HG02610 (cell line): ENCODE measurements at regions not wholly inside any gene's neighbourhood (a gene's known extent, or its start where the extent isn't known, plus 50 kb on each side); places are given as distances from the start of the nearest gene placed in this dataset.
A peak's percentile ranks its signal among the peaks of the same experiment; 100 is the strongest.

Experiments used
- ATAC-seq: cut with Tn5 transposase; IDR thresholded peaks from one replicate; pipeline ENCODE4 v1.9.1; 2021; ENCODE audit warnings: mild to moderate bottlenecking, moderate library complexity; ENCODE audit not compliant: unreplicated experiment

- no peak for ATAC-seq
Observed at GRCh38 chr2:215627771-215628170, 191.9 kb upstream of the FN1 start.

GRCh38 chr2:215626812-215627281 is 191.0 kb upstream of the FN1 start:
- no peak for ATAC-seq

DNA sequence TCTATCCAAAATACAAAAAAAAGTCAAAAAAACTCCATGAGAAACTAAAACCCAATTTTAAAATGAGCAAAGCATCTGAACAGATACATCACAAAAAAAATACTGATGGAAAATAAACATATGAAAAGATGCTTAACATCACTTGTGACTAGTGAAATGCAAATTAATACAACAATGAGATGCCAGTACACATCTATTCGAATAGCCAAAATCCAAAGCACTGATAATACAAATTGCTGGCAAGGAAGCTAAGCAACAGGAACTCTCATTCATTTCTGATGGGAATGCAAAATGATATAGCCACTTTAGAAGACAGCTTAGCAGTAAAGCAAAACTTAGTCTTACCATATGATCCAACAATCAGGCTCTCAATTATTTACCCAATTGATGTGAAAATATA is 190.2 kb upstream of the FN1 start:
- ATAC-seq = no peak

DNA sequence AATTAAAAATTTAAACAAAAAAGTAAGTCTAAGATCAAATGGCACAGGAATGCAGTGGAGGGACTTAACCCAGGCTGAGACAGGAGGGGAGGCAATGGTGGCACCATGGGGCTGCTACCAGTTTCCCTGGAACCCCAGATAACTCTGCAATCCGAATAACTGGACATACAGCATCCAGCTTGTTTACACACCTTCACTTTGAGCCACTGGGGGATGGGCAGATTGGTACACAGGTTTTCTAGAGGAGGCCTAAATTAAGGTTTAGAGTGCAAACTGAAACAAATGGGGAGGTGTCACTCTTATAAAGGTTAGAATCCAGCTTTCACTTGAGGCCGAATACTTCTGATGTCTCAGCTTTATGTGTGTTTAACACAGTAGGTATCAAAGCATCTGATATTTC is 189.3 kb upstream of the FN1 start:
- ATAC-seq = no peak

DNA sequence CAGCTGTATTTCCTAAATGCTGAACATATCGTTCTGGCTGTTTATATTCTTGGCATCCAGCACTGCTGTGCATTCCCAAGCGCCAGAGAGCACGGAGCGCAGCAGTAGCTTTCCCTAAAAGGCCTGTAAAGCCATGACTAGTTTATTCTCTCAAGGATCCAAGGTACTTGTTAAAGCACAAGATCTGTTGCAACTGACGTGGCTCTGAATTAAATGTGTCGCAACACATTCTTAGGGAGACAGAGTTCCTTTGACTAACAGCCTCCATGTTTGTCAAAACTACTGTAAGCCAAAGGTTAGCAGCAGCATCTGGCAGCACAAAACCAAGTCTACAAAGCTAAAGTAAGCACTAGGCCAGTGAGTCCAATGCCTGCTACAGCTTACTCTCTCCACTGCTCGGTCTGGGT is 188.6 kb upstream of the FN1 start:
- ATAC-seq = no peak

- no peak for ATAC-seq
Observed at GRCh38 chr2:215622837-215623236, 187.0 kb upstream of the FN1 start.

DNA sequence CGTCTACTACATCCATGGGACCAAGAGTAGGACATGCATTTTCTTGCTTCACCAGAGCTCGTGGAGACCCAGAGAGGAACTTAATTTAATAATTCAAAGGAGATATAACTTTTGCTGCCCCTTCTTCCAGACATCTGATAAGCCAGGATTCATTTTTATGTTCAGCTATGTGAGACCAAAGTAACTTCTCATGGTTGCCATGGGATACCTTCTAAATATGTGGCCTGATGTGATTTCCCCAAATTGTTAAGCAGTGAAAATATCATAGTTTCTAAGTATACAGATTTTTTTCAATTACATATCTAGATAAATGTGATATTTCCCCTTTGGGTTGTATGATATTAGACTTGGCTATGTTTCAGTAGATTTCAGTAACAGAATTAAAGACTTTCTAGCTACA is 185.5 kb upstream of the FN1 start:
- no peak for ATAC-seq

- ATAC-seq = no peak
Observed at GRCh38 chr2:215620528-215620927, 184.7 kb upstream of the FN1 start.

GRCh38 chr2:215619989-215620388 is 184.1 kb upstream of the FN1 start:
- ATAC-seq = no peak

DNA sequence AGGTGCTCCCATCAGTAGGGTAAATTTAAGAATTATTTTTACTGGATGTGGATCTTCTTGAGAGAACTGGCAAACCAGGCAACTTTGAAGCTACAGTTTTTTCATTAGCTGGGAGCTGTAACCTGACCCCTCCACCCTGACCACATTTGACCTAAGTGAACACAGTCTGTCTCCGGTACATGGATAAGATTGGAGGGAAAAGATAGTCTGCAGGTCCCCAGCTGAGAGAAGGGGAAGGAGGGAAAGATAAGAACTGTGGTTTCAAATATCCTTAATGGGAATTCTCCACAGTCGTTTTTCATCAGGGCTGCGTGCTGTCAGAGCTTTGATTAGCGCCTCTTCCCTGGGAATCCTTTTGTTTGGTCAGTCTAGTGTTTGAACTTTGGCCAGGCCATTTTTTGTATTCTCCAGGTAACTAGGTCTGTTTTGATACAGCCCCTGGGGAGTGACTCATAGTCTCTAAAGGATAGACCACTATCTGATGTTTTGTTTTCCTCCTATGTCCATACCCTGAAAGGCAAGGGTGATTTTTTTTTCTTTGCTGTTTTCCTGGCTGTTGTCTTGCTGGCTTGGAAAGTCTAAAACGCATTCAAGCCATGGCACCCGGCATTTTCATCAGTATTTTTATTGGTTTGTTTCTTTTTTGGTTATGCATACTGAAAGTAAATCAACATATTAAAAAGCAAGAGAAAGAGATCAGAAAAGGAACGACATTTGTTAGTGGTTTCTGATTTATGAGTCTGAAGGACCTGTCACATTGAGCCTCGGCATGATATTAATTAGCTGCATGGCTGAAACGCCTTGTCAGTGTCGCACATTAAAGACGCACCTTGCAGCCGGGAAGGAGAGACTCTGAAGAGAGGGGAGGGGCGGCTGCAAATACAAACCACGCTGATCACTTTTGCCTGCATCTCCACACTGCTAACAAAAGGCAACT is 183.4 kb upstream of the FN1 start:
- peak; percentile 36 for ATAC-seq

- no peak for ATAC-seq
Observed at GRCh38 chr2:215618145-215618544, 182.3 kb upstream of the FN1 start.

DNA sequence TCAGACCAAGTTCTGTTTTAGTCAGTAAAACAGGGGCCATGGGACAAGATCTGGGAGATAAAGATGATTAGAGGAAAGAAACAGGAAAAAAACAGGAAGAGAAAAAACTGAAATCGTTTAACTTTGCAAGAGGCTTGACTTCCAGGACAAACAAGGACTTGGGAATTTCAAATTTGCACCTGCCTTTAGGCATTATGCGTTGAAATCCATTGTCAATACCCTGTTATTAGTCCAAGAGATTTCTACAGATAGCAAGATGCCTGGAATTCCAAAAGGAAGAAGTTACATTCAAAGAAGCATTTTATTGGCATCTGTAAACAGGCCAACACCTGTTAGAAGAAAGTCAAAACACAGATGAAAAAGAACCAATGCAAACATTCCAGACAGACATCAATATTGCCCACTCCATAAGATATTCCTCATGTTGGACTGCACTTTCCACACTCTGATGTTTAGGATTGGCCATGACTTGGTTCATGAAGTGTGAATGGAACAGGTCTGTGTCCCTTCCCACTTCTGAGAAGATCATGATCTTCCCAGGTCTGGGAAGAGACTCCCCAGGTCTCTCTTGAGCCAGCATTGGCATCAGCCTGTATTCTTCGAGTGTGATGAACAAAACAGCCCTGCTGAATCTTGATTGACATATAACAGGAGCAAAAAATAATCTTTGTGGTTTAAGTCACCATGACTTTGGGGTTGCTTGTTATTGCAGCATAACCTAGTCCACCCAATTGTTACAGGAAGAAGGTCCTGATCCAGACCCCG is 181.4 kb upstream of the FN1 start:
- ATAC-seq = no peak

DNA sequence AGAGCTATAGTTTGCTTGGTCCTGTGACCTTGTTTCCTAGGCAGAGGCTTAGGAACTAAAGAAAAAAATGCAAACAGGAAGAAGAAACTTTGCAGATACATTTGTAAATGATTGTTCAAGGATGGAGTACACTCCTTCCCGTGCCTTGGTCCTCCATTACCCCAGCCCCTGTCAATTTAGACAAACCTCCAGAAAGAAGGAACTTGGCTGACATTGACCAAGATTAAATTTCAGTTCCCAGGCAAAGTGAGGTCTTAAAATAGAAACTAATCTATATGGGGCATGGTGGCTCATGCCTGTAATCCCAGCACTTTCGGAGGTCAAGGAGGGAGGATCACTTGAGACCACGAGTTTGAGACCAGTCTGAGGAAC is 179.9 kb upstream of the FN1 start:
- no peak for ATAC-seq

DNA sequence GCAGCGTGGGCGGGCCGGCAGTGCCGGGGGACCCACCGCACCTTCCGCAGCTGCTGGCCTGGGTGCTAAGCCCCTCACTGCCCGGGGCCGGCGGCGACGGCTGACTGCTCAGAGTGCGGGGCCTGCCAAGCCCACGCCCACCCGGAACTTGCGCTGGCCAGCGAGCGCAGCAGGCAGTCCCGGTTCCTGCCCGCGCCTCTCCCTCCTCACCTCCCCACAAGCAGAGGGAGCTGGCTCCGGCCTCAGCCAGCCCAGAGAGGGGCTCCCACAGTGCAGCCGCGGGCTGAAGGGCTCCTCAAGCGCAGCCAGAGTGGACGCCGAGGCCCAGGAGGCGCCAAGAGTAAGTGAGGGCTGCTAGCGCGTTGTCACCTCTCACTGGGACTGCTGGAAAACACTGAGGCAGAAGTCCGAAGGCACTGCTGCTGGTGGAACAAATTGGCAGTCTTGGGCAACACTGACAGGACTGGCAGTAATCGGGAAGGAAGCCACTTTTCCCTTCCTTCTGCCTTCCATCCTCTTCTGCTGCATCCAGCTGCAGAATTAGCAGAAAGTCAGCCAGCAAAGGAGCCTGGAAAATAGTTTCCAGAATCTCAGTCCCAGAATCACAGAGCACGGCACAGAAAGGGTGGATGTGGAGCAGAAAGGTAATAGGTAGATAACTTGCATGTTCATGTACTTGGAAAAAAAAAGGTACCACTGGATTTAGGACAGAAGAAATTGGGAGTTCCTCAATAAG is 179.4 kb upstream of the FN1 start:
- ATAC-seq = no peak

GRCh38 chr2:215614296-215614695 is 178.4 kb upstream of the FN1 start:
- no peak for ATAC-seq

- no peak for ATAC-seq
Observed at GRCh38 chr2:215613888-215614287, 178.0 kb upstream of the FN1 start.

GRCh38 chr2:215613280-215613679 is 177.4 kb upstream of the FN1 start:
- ATAC-seq = no peak

DNA sequence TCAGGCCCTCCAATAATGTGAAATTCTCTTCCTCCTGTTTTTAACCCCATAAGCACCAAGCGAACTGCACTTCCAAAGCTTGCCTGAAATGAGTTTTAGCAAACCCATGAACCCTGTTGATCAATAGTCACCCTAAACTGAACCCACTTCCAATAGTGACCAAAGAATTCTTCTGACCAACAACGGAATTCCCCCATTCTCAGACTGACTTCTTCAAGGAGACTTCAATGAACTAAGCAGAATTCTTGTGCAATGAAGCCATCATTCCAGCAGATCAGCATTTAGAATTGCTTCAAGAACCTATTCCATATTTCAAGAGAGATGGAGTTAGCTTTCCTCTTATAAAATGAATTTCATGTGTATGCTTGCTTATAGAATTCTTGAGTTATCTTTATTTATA is 176.9 kb upstream of the FN1 start:
- ATAC-seq = no peak

DNA sequence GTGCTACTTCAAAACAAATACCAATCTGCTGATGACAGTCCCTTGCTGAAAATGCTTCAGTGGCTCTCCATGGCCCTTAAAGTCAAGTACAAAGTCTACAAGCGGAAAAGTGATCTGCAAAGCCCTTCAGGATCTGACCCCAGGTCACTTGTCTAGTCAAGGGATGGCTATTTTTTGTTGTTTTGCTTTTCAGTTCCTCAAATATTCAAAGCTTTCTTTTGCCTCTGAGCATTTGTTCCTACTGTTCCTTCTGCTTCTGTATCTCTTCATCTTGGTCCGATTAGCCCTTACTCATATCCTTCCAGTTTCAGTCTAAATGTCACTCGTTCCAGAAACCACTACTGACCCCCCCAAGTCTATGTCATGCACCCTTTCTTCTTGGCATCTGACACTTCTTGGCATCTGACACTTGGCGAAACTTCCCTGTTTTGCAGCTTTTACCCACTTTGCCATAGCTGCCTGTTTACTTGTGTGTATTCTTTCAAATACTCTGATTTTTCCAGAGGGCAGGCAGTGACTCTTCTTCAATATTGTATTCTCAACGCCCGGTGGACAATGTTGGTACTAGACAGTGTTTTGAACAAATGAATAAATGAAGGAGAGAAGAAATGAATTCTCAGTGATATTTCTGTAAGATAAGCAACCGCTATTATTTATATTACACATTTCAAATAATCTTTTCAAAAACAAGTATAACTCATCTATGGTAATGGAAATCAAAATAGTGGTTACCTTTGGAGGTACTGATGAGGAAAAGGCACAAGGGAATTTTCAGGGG is 175.9 kb upstream of the FN1 start:
- ATAC-seq = no peak
